Kasumi-1 (cell line): ENCODE measurements at regions not wholly inside any gene's neighbourhood (a gene's known extent, or its start where the extent isn't known, plus 50 kb on each side); places are given as distances from the start of the nearest gene placed in this dataset.
"Not testable (repeated sequence)": the region's sequence is repeated elsewhere in the genome, so short reads cannot be mapped to it uniquely, and the experiment has no call there.

Experiments
- DNase-seq, 2 experiments: peaks; one replicate each; lab custom pipeline; 2025; lab: John Stamatoyannopoulos, UW

DNA sequence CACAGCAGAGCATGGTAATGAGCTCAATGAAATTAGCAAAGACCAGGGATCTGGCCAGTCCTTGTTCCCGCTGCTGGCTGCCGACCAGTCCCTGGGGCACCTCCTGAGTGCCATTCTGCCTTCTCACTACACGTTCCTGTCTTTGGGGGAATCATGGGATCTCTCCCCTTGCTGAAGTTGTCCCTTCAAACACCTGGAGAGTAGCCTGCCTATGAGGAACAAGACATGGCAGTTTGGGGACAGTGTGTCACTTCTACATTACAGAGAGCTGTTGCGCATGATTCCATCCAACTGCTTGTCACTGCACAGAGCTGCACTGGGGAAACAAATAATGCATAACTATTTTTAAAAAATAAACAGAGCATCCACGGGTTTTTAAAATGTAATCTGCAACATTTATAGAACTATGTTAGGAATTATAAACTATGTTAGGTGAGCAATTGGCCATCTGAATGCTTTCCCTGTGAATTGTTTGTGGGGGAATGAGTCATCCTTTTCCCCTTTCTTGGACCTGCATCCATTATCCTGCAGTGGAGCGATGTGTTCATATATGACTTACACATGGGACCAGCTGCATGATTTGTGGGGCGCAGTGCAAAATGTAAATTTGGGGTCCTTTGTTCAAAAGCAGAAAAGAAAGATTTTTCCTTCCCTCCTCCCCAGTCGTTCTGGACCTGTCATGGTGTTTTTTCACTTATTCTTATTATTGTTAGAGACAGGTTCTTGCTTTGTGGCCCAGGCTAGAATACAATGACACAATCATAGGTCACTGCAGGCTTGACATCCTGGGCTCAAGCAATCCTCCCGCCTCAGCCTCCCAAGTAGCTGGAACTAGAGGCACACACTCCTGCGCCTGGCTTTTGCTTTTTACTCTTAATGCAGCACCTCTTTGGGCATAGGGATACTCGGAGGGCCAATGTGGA, 115.0 kb upstream of the TBL1X start:
- no peak for DNase-seq

DNA sequence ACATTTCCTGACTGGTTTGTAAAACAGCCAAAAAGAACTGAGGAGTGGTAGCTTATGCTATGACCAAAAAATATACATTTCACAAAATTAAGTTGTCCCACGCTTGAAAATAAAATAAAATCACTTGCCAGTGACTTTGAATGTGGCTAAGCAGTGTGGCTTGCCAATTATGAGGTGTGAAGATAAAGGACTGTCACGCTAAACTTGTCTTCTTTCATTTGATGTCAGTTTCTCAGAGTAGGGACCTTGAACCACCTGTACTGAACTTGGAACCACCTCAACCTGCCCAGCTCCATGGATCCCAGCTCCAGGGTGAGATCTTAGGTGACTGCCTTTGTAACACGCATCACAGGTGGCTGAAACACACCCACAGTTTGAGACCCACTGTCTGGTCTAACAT, 113.7 kb upstream of the TBL1X start:
- no peak for DNase-seq

DNA sequence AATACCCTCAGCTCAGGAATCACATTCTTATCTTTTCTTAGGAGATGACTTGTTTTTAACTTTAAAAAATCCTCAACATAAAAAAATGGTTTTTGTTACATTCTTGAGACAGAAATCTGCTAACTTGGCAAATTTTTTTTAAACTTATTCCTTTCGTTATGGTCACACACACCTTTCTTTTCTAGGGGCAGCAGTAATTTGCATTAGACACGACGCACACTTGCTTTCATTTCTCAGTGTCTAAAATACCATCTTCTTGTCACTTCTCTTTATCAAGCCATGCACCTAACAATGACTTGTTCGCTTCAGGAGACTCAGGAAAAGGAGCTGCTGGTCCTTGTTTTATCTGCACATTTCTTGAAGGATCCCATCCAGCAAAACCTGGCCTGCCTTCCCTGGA, 112.6 kb upstream of the TBL1X start:
- no peak for DNase-seq

DNA sequence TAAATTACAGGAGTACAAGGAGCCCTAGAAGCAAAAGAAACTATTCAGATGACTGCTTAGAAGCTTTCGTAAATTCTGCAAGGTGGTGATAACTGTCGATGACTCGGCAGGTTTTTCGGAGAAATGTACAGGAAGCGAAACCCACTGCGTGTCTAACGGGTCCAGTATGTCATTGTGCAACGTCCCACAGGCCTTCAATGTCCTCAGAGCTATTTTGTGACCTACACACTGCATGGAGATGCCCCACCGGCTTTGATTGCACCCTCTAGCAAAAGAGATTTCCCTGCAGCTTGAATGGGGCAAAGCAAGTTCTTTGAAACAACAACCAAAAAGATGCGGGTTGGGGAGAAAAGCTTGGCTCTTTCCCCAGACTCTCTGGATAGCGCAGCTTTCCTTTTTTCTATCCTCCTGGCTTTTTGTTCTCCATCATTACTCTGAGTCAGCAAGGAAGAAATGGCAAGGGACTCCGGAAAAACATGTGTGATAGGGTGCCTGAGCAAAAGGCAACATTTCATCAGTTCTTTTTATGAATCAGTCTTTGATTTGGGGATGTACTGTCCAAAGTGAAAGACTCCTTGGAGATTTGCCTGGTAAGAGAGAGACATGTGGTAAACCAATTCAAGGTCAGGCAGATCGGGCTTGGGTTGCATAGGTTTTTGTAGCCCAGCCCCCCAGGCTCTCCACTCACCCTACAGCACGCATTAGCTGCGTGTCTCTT, 112.0 kb upstream of the TBL1X start:
- DNase-seq = peak; percentile 20 to 37

DNA sequence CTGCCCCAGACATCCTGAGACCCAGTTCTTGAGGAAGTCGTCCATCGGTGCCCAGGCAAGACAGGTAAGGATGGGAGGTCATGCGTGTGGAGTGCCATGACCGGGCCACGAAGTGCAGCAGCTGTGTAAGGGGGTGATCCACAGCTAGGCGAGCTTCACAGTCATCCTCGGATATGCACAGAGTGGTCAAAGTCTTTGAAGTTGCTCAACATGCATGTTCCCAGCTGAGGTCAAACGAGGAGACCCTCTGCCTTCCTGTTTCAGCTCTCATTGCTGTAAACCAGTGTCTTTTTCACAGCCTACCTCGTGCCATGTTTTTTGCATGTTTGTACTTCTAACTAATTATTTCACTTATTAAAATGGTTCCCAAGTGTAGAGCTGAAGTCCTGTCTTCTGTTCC, 109.9 kb upstream of the TBL1X start:
- DNase-seq = no peak

DNA sequence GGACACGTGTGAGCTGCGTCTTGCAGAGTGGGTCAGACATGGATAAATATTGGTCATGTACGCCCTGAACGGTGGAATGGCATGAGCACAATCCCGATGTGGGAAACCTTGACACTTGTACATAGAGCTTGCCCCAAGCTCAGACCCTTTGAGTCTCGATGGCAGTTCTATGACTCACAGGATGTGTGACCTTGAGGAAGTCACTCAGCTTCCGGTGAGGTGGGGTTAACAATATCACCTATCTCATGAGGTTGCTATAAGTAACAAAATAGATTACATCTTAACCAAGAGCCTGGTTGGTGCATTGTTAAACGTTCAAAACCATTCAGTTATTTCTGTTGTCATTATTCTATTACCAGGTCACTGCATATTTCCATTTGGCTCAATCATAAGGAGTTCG, 109.1 kb upstream of the TBL1X start:
- DNase-seq = no peak

DNA sequence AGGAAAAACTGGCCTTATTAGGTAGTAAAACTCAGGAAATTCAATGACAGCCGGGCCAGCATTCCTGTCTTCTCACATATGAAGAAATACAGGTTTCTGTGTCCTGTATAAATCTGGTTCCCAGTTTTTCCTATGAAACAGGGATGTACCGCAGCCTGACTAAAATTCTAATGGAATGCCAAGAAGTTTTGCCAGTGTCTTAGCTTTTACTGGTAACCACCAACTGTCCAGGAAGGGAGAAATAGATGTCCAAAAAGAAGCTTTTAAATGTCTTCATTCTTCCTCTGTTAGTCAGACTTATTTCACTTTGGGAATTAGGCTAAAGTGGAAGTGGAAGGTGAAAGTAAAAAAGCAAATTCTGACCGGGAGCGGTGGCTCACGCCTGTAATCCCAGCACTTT, 108.0 kb upstream of the TBL1X start:
- DNase-seq = no peak

DNA sequence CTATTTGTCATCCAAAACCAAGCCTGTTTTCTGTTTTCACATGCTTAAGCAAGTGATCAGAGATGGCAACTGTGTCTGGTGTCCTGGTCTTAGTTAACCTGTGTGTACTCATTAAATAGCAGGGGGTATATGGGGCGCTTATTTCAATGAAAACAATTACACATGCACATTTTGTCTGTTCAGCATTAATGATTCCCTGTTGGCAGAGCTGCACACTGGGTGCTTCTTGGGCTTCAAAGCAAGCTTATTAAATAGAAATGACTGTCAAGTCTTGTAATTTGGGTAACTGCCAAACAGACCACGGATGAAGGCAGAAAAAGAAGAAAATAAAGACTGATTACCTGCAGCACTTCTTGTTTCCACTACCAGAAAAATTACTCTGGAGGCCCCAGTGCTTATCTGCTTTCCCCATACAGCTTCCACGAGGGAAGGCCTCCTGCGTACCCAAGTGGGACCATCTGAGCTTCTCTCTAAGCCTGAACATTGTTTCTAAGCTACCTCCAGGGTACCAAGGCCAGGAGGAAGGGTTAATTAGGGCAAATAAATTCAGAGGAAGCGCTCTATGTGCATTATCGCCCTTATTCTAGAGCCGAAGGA, 107.2 kb upstream of the TBL1X start:
- DNase-seq = no peak

DNA sequence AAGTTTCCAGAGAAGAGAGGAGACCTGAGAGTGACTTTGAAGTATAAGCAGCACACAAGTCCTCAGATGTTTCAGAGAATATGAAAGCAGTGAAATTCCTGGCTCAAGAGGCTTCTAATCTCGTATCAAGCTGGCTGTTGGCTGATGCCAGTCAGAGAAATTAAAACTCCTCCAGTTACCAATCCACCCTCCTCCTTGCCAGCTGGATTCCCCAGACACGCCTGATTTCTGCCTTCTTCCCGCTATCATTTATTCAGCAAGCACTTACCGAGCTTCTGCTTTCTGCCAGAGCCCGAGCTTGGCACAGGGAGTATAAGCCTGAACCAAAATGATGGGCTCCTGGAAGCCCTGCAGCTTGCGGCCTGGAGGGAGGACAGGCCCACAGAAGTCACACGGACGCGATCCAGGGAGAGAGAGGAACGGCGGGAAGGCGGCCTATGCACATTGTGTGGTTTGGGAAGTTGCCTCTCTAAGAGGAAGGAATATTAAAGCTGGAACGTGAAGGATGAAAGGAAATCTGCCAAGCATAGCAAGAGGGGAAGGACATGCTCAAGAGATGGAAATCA, 102.4 kb upstream of the TBL1X start:
- DNase-seq = no peak

DNA sequence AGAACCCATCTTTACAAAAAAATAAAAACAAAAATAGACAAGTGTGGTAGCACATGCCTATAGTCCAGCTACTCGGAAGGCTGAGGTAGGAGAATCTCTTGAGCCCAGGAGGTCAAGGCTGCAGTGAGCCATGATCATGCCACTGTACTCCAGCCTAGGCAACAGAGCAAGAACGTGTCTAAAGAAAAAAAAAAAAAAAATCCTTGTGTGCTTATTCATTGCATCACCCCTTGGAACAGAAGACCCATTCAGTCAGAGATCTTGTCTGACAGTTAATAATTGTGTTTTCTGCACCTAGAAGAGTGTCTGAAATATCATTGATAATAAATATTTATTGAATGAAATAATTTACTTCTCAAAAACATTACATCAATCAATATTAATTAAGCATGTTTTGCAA, 97.4 kb upstream of the TBL1X start:
- DNase-seq = no peak

DNA sequence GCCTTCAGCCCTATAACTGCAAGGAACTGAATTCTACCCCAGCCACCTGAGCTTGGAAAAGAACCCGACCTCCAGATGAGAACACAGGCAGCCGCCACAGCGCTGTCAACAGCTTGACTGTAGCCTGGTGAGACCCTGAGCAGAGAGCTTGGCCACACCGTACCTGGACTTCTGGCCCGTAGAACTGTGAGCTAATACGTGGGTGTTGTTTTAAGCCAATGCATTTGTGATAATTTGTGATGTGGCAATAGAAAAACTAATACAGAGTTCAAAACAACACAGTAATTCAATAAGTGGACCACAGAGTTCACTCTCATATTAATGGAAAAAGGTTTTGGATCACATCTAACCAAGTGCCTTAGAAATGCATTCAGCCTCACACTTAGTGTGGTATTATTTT, 96.6 kb upstream of the TBL1X start:
- DNase-seq = no peak

DNA sequence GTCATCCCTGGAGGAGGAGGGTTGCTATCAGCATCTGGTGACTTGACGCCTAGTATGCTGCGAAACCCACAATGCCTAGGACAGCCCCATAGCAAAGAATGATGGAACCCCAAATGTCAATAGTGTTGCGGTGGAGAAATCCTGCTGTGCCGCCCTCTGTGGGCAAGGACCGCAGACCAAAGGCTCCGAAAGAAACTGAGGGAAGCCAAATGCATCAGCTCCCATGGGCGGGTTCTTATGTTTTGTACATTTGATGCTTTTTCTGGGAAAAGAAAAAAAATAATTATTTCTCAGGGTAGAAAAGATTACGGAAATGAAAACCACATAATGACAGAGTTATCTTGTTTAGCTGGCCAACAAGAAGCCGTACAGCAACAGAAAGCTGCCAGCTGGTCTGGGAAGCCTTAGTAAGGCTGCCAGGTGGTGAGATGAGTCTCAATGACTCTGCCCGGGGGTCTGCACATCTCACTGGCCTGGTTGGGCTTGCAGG, 95.0 kb upstream of the TBL1X start:
- DNase-seq = no peak

DNA sequence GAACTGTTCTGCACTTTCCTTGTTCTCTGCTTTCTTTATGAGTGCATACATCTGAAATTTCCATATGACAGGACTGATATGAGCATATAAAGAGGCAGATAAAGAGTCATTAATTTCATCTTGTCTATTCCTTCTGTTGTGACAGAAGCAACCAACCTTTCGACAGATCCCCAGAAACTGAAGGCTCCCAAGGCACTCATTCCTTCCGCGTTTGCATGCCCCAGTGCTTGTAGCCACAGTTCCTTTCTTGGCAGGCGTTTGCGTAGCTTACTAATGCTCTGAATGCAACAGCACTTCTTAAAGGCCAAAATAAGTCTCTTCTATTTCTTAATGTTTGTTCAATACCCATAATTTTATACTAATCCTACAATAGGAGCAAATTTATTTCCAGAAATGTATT, 94.0 kb upstream of the TBL1X start:
- no peak for DNase-seq

DNA sequence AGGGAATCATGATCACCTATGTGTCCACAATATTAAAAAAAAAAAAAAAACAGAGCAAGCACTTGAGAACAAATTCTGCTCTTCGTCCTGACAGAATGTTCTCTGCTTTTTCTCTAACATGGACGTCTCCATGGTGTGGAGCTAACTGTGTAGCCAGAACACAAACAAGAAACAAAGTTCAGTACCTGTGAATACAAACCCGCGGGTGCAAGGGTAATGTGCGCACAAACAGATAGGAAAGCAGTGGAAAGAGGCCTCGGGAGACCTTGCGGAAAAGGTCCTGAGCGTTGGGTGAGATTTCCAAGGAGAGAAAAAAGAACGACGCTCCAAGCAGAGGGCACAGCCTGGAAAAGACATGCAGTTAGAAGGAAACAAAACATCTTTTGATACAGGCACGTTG, 92.0 kb upstream of the TBL1X start:
- DNase-seq = no peak

DNA sequence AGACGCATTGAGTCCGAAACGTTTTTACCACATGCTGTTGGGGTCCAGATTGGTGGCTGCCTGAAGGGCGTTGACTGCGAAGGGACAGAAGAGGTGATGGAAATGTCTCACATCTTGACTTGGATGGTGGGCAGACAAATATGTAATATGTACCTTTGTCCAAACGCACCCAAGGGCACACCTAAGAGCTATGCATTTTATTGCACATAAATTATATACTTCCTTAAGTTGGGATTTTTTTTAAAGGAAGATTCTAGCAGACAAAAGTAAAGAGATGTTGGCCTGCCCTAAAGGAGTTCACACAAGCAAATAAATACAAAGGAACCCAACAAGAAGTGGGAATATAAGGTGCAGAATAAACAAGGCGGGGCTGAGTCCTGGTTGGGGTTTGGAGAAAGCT, 91.1 kb upstream of the TBL1X start:
- no peak for DNase-seq

DNA sequence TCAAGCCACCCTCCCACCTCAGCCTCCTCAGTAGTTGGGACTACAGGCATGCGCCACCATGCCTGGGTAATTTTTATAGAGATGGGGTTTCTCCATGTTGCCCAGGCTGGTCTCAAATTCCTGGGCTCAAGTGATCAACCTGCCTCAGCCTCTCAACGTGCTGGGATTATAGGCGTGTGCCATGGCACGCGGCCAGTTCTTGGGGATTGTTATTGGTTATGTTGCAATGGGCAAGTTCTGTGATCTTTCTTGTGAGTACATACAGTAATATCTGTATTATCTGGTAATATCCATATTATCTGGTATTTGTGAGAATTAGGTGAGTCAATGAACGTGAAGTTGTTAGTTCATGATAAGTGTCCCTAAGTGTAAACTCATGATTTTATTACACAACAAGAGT, 90.3 kb upstream of the TBL1X start:
- DNase-seq = no peak

DNA sequence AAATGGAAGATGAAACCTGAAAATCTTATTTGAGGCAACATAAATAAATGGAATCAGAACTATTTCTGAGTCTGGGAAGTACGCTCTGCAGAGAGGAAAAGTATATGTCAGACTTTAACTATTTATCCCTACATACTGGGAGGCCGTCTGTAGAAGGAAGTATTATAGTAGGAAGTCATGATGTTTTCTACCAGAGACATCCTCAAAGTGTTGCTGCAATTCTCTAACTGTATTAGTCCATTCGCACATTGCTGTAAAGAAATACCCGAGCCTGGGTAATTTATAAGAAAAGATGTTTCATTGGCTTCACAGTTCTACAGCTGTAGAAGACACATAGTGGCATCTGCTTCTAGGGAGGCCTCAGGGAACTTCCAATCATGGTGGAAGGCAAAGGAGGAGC, 88.7 kb upstream of the TBL1X start:
- DNase-seq = no peak

DNA sequence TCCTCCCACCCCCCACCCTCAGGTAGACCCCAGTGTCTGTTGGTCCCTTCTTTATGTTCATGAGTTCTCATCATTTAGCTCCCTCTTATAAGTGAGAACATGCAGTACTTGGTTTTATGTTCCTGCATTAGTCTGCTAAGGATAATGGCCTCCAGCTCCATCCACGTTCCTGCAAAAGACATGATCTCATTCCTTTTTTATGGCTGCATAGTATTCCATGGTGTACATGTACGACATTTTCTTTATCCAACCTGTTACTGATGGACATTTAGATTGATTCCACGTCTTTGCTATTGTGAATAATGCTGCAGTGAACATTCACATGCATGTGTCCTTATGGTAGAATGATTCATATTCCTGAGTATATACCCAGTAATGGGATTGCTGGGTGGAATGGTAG, 87.6 kb upstream of the TBL1X start:
- not testable (repeated sequence) for DNase-seq

DNA sequence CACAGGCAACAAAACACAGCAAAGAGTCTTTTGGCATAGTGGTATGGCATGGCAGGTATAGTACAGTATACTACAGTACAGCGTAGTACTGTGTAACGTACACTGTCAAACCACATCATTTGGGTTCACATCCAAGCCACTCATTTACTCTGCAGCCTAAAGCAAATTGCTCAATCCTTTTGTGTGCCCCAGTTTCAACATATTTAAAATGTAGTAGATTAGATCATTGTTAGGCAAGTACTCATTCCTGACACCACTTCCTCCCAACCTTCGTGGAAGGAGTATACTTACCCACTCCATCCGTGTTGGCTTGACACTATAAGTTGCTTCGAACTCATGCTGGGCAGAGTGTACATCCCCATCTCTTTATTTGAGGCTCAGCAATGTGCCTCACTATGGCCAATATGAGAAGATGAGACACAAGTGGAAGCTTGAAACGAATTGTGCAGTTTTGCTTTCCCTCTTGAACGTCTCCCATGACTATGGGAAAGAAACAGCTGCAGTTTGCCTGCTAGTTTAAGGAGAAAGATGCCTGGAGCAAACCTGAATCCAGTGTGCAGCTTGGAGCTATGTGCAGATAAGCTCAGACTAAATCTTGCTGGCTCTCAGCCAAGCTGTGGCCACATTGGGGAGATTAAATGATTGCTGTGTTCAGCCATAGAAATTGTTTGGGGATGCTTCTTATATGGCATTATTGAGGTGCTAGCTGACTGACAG, 85.7 kb upstream of the TBL1X start:
- DNase-seq = peak; percentile 8 to 23

DNA sequence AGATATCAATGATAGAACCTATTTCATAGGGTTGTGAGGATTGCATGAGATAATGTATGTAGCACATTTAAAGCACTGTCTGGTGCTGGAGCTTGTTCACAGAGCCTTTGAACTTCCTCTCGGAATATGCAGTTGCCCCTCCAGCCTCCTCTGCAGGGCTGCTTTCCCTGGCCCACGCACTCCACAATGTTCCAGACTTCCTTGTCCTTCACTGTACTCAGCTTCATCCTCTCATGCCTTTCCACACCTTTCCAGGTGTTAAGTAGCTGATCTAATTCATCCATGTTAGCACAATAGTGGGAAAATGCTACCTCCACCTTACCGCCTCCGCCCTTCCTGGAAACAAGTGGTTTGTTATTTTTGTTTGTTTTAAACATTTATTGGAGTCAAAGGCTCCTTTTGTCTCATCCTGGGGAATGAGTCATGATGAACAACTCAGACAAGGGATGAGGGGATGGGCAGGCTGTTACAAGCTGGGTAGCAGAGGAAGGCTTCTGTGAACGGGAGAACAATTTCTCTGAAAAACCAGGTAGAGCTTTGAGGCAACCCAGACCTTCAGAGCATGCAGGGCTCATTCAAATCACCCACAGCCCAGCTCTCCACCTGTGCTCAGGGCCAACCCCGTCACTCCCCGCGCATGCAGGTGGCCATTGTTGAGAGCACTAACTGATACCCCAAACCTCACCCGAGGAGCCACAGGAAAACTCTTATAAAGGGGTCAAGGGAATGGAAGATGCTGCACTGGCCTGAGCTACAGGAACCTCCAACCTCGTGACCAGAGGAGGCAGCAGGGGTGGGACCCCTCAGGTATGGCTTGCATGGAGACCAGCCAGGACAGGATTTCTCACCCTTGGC, 84.9 kb upstream of the TBL1X start:
- DNase-seq = no peak

DNA sequence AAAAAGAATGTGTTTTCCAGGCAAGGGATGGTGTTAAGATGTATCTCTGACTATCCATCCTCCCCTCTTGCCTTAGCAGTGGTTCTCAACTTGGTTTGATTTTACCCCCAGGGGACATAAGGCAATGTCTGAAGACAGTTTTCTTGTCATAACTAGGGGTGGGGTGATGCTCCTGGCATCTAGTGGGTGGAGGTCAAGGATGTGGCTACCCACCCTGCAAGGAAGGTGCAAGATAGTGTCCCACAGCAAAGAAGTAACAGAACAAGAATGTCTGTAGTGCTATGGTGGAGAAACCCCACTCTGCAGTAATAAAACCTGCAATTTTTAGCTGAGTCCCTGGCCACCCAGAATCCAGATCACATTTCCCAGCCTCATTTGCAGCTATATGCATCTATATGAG, 81.2 kb upstream of the TBL1X start:
- DNase-seq = no peak
